Parathyroid adenoma (tissue), 2 donors: ENCODE measurements at regions not wholly inside any gene's neighbourhood (a gene's known extent, or its start where the extent isn't known, plus 50 kb on each side); places are given as distances from the start of the nearest gene placed in this dataset.

ENCODE experiments used
- H2AFZ ChIP-seq: fragments of 300-600 bp; sonication (generic); one replicate; pipeline ENCODE4 v1.7.0; 2017; ENCODE audit warnings: antibody characterized with exemption, mild to moderate bottlenecking
- H3K27ac ChIP-seq: fragments of 300-600 bp; sonication (generic); one replicate; pipeline ENCODE4 v1.7.0; 2017
- H3K27me3 ChIP-seq: fragments of 300-600 bp; sonication (generic); one replicate; pipeline ENCODE4 v1.7.0; 2017; ENCODE audit warnings: low read length; ENCODE audit not compliant: control insufficient read depth, insufficient read depth
- H3K36me3 ChIP-seq: fragments of 300-600 bp; sonication (generic); one replicate; pipeline ENCODE4 v1.7.0; 2017; ENCODE audit warnings: low read length; ENCODE audit not compliant: control insufficient read depth, insufficient read depth
- H3K4me1 ChIP-seq: fragments of 300-600 bp; sonication (generic); one replicate; pipeline ENCODE4 v1.7.0; 2017; ENCODE audit warnings: control low read depth
- H3K4me2 ChIP-seq: fragments of 300-600 bp; sonication (generic); one replicate; pipeline ENCODE4 v1.7.0; 2017; ENCODE audit warnings: low read length
- H3K4me3 ChIP-seq: fragments of 300-600 bp; sonication (generic); one replicate; pipeline ENCODE4 v1.7.0; 2017; ENCODE audit warnings: low read depth, low read length
- H3K79me2 ChIP-seq: fragments of 300-600 bp; sonication (generic); one replicate; pipeline ENCODE4 v1.7.0; 2017; ENCODE audit warnings: control low read depth
- H3K9ac ChIP-seq: fragments of 300-600 bp; sonication (generic); one replicate; pipeline ENCODE4 v1.7.0; 2017; ENCODE audit warnings: mild to moderate bottlenecking
- H3K9me3 ChIP-seq: fragments of 300-600 bp; sonication (generic); one replicate; pipeline ENCODE4 v1.7.0; 2017; ENCODE audit warnings: low read length; ENCODE audit not compliant: control insufficient read depth
- TF ChIP-seq, protein P1 (sequence below): fragments of 300-600 bp; sonication (generic); IDR thresholded peaks from one replicate; pipeline ENCODE4 v1.7.0; 2017; ENCODE audit warnings: antibody characterized with exemption, mild to moderate bottlenecking
- donor health status: primary hyperparathyroidism.

DNA sequence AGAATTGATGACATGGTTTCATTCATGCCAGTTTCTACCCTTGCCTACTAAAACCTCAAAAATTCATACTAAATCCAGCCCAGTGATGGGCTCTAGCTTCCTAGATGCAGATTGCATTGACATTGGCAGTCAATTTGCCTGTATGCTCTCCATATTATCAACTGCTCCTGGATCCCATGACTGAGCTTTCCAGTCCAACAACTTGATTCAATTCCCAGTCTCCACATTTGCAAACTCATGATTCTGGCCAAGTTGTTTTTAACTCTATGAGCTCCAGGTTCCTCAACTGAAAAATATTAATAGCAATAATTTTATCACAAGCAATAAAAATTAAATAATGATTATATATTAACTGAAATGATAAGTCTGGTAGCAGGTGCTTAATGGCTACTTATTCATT, 51.0 kb upstream of the DSC1 start:
- peaks cover 28% of the 10 kb centered on the region for H3K4me1 ChIP-seq
- peak overlapping the region; percentile 0 for H3K27ac ChIP-seq
- peak overlapping the region; percentile 47 for H2AFZ ChIP-seq
- no peak overlapping the region for H3K4me3 ChIP-seq
- no peaks in the 10 kb centered on the region for H3K36me3 ChIP-seq
- H3K79me2 ChIP-seq: no peaks in the 10 kb centered on the region
- H3K9me3 ChIP-seq: no peaks in the 10 kb centered on the region
- no peak overlapping the region for H3K4me2 ChIP-seq
- no peak overlapping the region for H3K9ac ChIP-seq
- H3K27me3 ChIP-seq: no peaks in the 10 kb centered on the region
- TF ChIP-seq, protein P1, sequence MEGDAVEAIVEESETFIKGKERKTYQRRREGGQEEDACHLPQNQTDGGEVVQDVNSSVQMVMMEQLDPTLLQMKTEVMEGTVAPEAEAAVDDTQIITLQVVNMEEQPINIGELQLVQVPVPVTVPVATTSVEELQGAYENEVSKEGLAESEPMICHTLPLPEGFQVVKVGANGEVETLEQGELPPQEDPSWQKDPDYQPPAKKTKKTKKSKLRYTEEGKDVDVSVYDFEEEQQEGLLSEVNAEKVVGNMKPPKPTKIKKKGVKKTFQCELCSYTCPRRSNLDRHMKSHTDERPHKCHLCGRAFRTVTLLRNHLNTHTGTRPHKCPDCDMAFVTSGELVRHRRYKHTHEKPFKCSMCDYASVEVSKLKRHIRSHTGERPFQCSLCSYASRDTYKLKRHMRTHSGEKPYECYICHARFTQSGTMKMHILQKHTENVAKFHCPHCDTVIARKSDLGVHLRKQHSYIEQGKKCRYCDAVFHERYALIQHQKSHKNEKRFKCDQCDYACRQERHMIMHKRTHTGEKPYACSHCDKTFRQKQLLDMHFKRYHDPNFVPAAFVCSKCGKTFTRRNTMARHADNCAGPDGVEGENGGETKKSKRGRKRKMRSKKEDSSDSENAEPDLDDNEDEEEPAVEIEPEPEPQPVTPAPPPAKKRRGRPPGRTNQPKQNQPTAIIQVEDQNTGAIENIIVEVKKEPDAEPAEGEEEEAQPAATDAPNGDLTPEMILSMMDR: no peak

GRCh38 chr18:31217038-31217849, 54.6 kb upstream of the DSC1 start:
- H3K9me3 ChIP-seq: no peaks in the 10 kb centered on the region
- H3K4me2 ChIP-seq: peak overlapping the region; percentile 38
- no peaks in the 10 kb centered on the region for H3K79me2 ChIP-seq
- TF ChIP-seq, protein P1: no peak
- H2AFZ ChIP-seq: peak overlapping the region; percentile 68
- H3K27me3 ChIP-seq: no peaks in the 10 kb centered on the region
- H3K4me3 ChIP-seq: no peak overlapping the region
- no peak overlapping the region for H3K9ac ChIP-seq
- no peaks in the 10 kb centered on the region for H3K36me3 ChIP-seq
- peaks cover 22% of the 10 kb centered on the region for H3K4me1 ChIP-seq
- H3K27ac ChIP-seq: peak overlapping the region; percentile 87

DNA sequence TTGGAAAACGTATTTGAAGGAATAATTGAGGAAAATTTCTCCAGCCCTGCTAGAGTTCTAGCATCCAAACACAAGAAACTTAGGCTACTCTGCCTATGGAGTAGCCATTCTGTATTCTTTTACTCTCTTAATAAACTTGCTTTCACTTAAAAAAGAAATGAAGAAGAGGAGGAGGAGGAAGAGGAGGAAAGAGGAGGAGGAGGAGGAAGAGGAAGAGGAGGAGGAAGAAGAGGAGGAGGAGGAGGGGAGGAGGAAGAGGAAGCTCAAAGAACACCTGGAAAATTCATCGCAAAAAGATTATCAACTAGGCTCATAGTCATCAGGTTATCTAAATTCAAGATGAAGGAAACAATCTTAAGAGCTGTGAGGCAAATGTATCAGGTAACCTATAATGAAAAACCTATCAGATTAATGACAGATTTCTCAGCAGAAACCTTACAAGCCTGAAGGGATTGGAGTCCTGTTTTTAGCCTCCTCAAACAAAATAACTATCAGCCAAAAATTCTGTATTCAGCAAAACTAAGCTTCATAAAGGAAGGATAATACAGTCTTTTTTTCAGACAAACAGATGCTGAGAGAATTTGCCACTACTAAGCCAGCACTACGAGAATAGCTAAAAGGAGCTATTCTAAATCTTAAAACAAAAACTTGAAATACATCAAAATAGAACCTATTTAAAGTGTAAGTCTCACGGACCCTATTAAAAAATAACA, 56.2 kb upstream of the DSC1 start:
- Histone ChIP-seq H3K4me1 (peaks cover 22% of the 10 kb centered on the region), H3K4me3 (no peak overlapping the region), H2AFZ (no peak overlapping the region), H3K27me3 (no peaks in the 10 kb centered on the region), H3K4me2 (no peak overlapping the region), H3K36me3 (no peaks in the 10 kb centered on the region), H3K9ac (no peak overlapping the region), H3K79me2 (no peaks in the 10 kb centered on the region), H3K27ac (no peak overlapping the region), H3K9me3 (no peaks in the 10 kb centered on the region)
- TF ChIP-seq, protein P1: no peak

DNA sequence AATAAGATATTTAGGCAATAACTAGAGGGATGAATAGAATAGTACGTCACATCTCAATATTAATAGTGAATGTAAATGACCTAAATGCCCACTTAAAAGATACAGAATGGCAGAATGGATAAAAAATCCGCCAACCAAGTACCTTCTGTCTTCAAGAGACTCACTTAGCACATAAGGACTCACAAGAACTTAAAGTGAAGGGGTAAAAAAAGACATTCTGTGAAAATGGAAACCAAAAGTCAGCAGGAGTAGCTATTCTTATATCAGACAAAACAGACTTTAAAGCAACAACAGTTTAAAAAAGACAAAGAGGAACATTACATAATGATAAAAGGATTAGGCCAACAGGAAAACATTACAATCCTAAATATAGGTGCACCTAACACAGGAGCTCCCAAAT, 56.7 kb upstream of the DSC1 start:
- TF ChIP-seq, protein P1: no peak
- Histone ChIP-seq H3K4me2 (no peak overlapping the region), H3K36me3 (no peaks in the 10 kb centered on the region)

More for the DNA sequence above, 56.7 kb upstream of the DSC1 start:
- no peak overlapping the region for H3K4me3 ChIP-seq
- H3K27ac ChIP-seq: no peak overlapping the region
- no peak overlapping the region for H2AFZ ChIP-seq
- H3K27me3 ChIP-seq: no peaks in the 10 kb centered on the region
- no peaks in the 10 kb centered on the region for H3K9me3 ChIP-seq
- H3K9ac ChIP-seq: no peak overlapping the region
- H3K4me1 ChIP-seq: peaks cover 19% of the 10 kb centered on the region
- no peaks in the 10 kb centered on the region for H3K79me2 ChIP-seq
